ENCODE measurements at regions not wholly inside any gene's neighbourhood (a gene's known extent, or its start where the extent isn't known, plus 50 kb on each side); places are given as distances from the start of the nearest gene placed in this dataset.

DNA sequence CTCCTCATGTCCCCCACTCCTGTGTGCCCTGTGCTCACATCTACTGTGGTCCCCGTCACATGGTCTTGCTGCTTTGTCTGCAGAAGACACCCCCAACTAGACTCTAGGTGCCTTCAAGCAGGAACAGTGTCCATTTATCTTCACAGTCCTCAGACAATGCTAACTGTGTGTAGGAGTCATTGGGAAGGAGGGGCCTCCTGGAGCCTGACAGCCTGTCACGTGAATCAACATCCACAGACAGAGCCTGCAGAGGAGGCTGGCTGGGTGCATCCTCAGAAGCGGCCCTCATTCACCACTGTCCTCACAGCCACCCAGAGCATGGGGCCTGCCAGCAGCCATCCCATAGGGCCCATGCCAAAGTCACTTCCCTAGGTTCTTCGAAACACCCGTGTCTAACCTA, 98.7 kb downstream of the MED10 start:
- H3K4me3 ChIP-seq (ENCODE audit: control insufficient read depth, low read depth, low read length) = no peak overlapping the region
- TF ChIP-seq, protein P1, sequence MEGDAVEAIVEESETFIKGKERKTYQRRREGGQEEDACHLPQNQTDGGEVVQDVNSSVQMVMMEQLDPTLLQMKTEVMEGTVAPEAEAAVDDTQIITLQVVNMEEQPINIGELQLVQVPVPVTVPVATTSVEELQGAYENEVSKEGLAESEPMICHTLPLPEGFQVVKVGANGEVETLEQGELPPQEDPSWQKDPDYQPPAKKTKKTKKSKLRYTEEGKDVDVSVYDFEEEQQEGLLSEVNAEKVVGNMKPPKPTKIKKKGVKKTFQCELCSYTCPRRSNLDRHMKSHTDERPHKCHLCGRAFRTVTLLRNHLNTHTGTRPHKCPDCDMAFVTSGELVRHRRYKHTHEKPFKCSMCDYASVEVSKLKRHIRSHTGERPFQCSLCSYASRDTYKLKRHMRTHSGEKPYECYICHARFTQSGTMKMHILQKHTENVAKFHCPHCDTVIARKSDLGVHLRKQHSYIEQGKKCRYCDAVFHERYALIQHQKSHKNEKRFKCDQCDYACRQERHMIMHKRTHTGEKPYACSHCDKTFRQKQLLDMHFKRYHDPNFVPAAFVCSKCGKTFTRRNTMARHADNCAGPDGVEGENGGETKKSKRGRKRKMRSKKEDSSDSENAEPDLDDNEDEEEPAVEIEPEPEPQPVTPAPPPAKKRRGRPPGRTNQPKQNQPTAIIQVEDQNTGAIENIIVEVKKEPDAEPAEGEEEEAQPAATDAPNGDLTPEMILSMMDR (IDR thresholded peaks at IDR 0.05; ENCODE audit: control insufficient read depth, insufficient read depth, low read depth, low read length, missing control alignments) = no peak
- DNase-seq (ENCODE audit: low read depth) = no peak

- no peak for DNase-seq (ENCODE audit: low read depth)
- no peak overlapping the region for H3K4me3 ChIP-seq (ENCODE audit: control insufficient read depth, low read depth, low read length)
- TF ChIP-seq, protein P1 (IDR thresholded peaks at IDR 0.05; ENCODE audit: control insufficient read depth, insufficient read depth, low read depth, low read length, missing control alignments) = no peak
Measured at GRCh38 chr5:6274846-6275543, 103.4 kb downstream of the MED10 start.

GRCh38 chr5:6273749-6274148, 104.6 kb downstream of the MED10 start:
- TF ChIP-seq, protein P1 (IDR thresholded peaks at IDR 0.05; ENCODE audit: control insufficient read depth, insufficient read depth, low read depth, low read length, missing control alignments) = no peak
- H3K4me3 ChIP-seq (ENCODE audit: control insufficient read depth, low read depth, low read length) = no peak overlapping the region
- DNase-seq (ENCODE audit: low read depth) = no peak

- TF ChIP-seq, protein P1 (IDR thresholded peaks at IDR 0.05; ENCODE audit: control insufficient read depth, insufficient read depth, low read depth, low read length, missing control alignments) = no peak
- no peak for DNase-seq (ENCODE audit: low read depth)
- no peak overlapping the region for H3K4me3 ChIP-seq (ENCODE audit: control insufficient read depth, low read depth, low read length)
Measured at GRCh38 chr5:6273090-6273735, 105.1 kb downstream of the MED10 start.

- DNase-seq (ENCODE audit: low read depth) = no peak
- TF ChIP-seq, protein P1 (IDR thresholded peaks at IDR 0.05; ENCODE audit: control insufficient read depth, insufficient read depth, low read depth, low read length, missing control alignments) = no peak
- no peak overlapping the region for H3K4me3 ChIP-seq (ENCODE audit: control insufficient read depth, low read depth, low read length)
Measured at GRCh38 chr5:6269925-6270324, 108.4 kb downstream of the MED10 start.

DNA sequence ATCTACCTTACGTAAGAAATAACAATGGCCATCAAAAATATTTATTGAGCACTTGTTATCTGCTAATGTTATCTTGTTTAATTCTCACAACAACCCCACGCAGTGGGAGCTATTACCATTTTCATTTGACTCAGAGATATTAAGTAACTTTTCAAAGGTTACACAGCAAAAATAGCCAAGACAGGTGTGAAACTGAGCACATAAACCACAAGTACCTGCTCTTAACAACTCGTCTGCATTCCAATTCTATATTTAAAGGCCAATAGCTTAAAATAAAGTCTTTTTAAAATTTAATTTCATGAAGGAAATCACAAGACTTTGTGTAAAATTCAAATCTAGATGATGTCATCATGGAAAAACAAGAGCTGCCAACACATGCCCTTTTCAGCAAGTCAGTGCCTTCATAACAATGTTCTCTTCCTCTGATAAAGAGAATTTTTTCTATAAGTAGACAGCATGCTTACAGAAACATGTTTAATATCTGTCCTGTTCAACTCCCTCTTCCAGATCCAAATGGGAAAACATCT, 111.6 kb downstream of the MED10 start:
- no peak overlapping the region for H3K4me3 ChIP-seq (ENCODE audit: control insufficient read depth, low read depth, low read length)
- TF ChIP-seq, protein P1 (IDR thresholded peaks at IDR 0.05; ENCODE audit: control insufficient read depth, insufficient read depth, low read depth, low read length, missing control alignments) = no peak
- no peak for DNase-seq (ENCODE audit: low read depth)

Measured in AG09309 (cell line).